Chondrocyte (in vitro differentiated cells): ENCODE measurements at regions not wholly inside any gene's neighbourhood (a gene's known extent, or its start where the extent isn't known, plus 50 kb on each side); places are given as distances from the start of the nearest gene placed in this dataset.
A peak's percentile ranks its signal among the peaks of the same experiment; 100 is the strongest.

ENCODE experiments used
- DNase-seq: peaks from one replicate; pipeline ENCODE4 v3.0.0; 2021; ENCODE audit warnings: mixed read lengths, low spot score
- H3K27ac Mint-ChIP-seq: one replicate; pipeline ENCODE4 v1.8.0; 2021; ENCODE audit warnings: mild to moderate bottlenecking, moderate library complexity, mixed read lengths; ENCODE audit not compliant: unreplicated experiment
- H3K27me3 Mint-ChIP-seq: 2 replicates; pipeline ENCODE4 v1.8.0; 2021; ENCODE audit warnings: low read depth, mixed read lengths
- H3K36me3 Mint-ChIP-seq: 2 replicates; pipeline ENCODE4 v1.8.0; 2021; ENCODE audit warnings: low read depth, mixed read lengths
- H3K4me1 Mint-ChIP-seq: 2 replicates; pipeline ENCODE4 v1.8.0; 2021; ENCODE audit warnings: low read depth, mild to moderate bottlenecking, mixed read lengths
- H3K4me3 Mint-ChIP-seq: one replicate; pipeline ENCODE4 v1.8.0; 2021; ENCODE audit warnings: mild to moderate bottlenecking, moderate library complexity, mixed read lengths; ENCODE audit not compliant: unreplicated experiment
- H3K9me3 Mint-ChIP-seq: 2 replicates; pipeline ENCODE4 v1.8.0; 2021; ENCODE audit warnings: low read depth, mixed read lengths
- CTCF ChIP-seq: fragments of 200-600 bp; sonication (generic); IDR thresholded peaks from 2 replicates; pipeline ENCODE4 v1.5.0; 2021; ENCODE audit warnings: antibody characterized with exemption, mild to moderate bottlenecking, moderate library complexity

GRCh38 chr9:8262625-8263622, 463.3 kb upstream of the DMAC1 start:
- peak; percentile 13 for TF ChIP-seq CTCF
- H3K27ac Mint-ChIP-seq = no peak overlapping the region

GRCh38 chr9:8261737-8262136, 462.2 kb upstream of the DMAC1 start:
- Mint-ChIP-seq H3K36me3 (no peaks in the 10 kb centered on the region), H3K9me3 (no peaks in the 10 kb centered on the region), H3K4me3 (no peak overlapping the region), H3K27ac (no peak overlapping the region), H3K4me1 (peaks cover 9% of the 10 kb centered on the region), H3K27me3 (peaks cover 5% of the 10 kb centered on the region)
- no peak for TF ChIP-seq CTCF
- DNase-seq = no peak

More at GRCh38 chr9:8262625-8263622, 463.3 kb upstream of the DMAC1 start:
- no peak for DNase-seq
- Mint-ChIP-seq H3K4me1 (peaks cover 17% of the 10 kb centered on the region), H3K9me3 (no peaks in the 10 kb centered on the region), H3K4me3 (no peak overlapping the region), H3K36me3 (no peaks in the 10 kb centered on the region), H3K27me3 (peaks cover 5% of the 10 kb centered on the region)

- Mint-ChIP-seq H3K36me3 (no peaks in the 10 kb centered on the region), H3K4me1 (peaks cover 22% of the 10 kb centered on the region), H3K4me3 (no peak overlapping the region), H3K9me3 (no peaks in the 10 kb centered on the region), H3K27ac (no peak overlapping the region), H3K27me3 (no peaks in the 10 kb centered on the region)
- no peak for TF ChIP-seq CTCF
- DNase-seq = no peak
Measured at GRCh38 chr9:8259028-8259427, 459.4 kb upstream of the DMAC1 start.

- no peak for DNase-seq
- H3K27me3 Mint-ChIP-seq = no peaks in the 10 kb centered on the region
- no peaks in the 10 kb centered on the region for H3K9me3 Mint-ChIP-seq
- H3K4me3 Mint-ChIP-seq = no peak overlapping the region
- H3K36me3 Mint-ChIP-seq = no peaks in the 10 kb centered on the region
- H3K27ac Mint-ChIP-seq = no peak overlapping the region
- TF ChIP-seq CTCF = no peak
- H3K4me1 Mint-ChIP-seq = peaks cover 15% of the 10 kb centered on the region
Measured at GRCh38 chr9:8256880-8257279, 457.3 kb upstream of the DMAC1 start.

- H3K4me1 Mint-ChIP-seq = peaks cover 15% of the 10 kb centered on the region
- H3K4me3 Mint-ChIP-seq = no peak overlapping the region
- DNase-seq = no peak
- H3K36me3 Mint-ChIP-seq = no peaks in the 10 kb centered on the region
- H3K27me3 Mint-ChIP-seq = no peaks in the 10 kb centered on the region
- TF ChIP-seq CTCF = no peak
- no peak overlapping the region for H3K27ac Mint-ChIP-seq
- H3K9me3 Mint-ChIP-seq = no peaks in the 10 kb centered on the region
Measured at GRCh38 chr9:8255850-8256249, 456.3 kb upstream of the DMAC1 start.
